Smooth muscle cell (in vitro differentiated cells): ENCODE measurements at regions not wholly inside any gene's neighbourhood (a gene's known extent, or its start where the extent isn't known, plus 50 kb on each side); places are given as distances from the start of the nearest gene placed in this dataset.

Source experiments
- DNase-seq: peaks from one replicate; lab custom pipeline; 2025; ENCODE audit not compliant: unreplicated experiment; lab: John Stamatoyannopoulos, UW
- H2AFZ ChIP-seq: fragments of 200-600 bp; sonication (generic); 2 replicates; pipeline ENCODE4 v1.6.0; 2016; ENCODE audit warnings: antibody characterized with exemption, low read depth, mild to moderate bottlenecking
- H3F3A ChIP-seq: fragments of 200-600 bp; sonication (generic); 2 replicates; pipeline ENCODE4 v1.6.0; 2017; ENCODE audit warnings: antibody characterized with exemption, low read depth
- H3K27ac ChIP-seq: fragments of 200-600 bp; sonication (generic); 2 replicates; pipeline ENCODE4 v1.5.1; 2016; ENCODE audit warnings: low read depth, mild to moderate bottlenecking
- H3K27me3 ChIP-seq: fragments of 200-600 bp; sonication (generic); 2 replicates; pipeline ENCODE4 v1.6.1; 2016; ENCODE audit warnings: low read depth, mild to moderate bottlenecking
- H3K36me3 ChIP-seq: fragments of 200-600 bp; sonication (generic); 2 replicates; pipeline ENCODE4 v1.5.1; 2016; ENCODE audit warnings: low read depth
- H3K4me1 ChIP-seq: fragments of 200-600 bp; sonication (generic); 2 replicates; pipeline ENCODE4 v1.5.1; 2016; ENCODE audit warnings: low read depth
- H3K4me2 ChIP-seq: fragments of 200-600 bp; sonication (generic); 2 replicates; pipeline ENCODE4 v1.6.0; 2016; ENCODE audit warnings: mild to moderate bottlenecking
- H3K4me3 ChIP-seq: fragments of 200-600 bp; sonication (generic); 2 replicates; pipeline ENCODE4 v1.5.1; 2016; ENCODE audit warnings: mild to moderate bottlenecking
- H3K79me2 ChIP-seq: fragments of 200-600 bp; sonication (generic); 2 replicates; pipeline ENCODE4 v1.6.0; 2016; ENCODE audit warnings: low read depth, mild to moderate bottlenecking
- H3K9ac ChIP-seq: fragments of 200-600 bp; sonication (generic); 2 replicates; pipeline ENCODE4 v1.6.0; 2016; ENCODE audit warnings: low read depth
- H3K9me3 ChIP-seq: fragments of 200-600 bp; sonication (generic); replicated peaks from 2 replicates; pipeline ENCODE4 v1.5.1; 2016; ENCODE audit warnings: low read depth
- H4K20me1 ChIP-seq: fragments of 200-600 bp; sonication (generic); 2 replicates; pipeline ENCODE4 v1.6.0; 2016; ENCODE audit warnings: low read depth
- CTCF ChIP-seq: fragments of 200-600 bp; sonication (generic); IDR thresholded peaks from 2 replicates; pipeline ENCODE4 v1.5.1; 2017; ENCODE audit warnings: borderline replicate concordance, mild to moderate bottlenecking, antibody characterized with exemption; ENCODE audit not compliant: insufficient read depth, poor library complexity, severe bottlenecking
- WGBS: methylation state at CpG from one replicate; pipeline ENCODE4 v1.1.7; 2016; ENCODE audit warnings: low lambda C conversion rate; 5-methylcytosine and 5-hydroxymethylcytosine counted together

DNA sequence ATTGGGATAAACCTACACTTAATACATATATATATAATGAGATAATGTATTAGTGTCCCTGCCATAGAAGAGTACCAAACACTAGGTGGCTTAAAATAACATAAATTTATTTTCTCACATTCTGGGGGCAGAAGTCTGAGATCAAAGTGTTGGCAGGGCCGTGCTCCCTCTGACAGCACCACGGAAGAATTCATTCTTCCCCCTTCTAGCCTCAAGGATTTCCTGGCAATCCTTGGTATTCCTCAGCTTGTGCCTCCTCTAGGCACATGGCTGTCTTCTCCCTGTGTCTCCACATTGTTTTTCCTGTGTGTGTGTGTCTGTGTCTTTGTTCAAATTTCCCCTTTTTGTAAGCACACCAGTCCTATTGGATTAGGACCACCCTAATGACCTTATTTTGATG, 115.2 kb upstream of the AGBL1 start:
- no peaks in the 10 kb centered on the region for H3K9me3 ChIP-seq
- no peaks in the 10 kb centered on the region for H4K20me1 ChIP-seq
- H3K27me3 ChIP-seq = no peaks in the 10 kb centered on the region
- no peak for DNase-seq
- no peaks in the 10 kb centered on the region for H3K79me2 ChIP-seq
- 23% methylated on average over 2 of the region's 2 CpGs for WGBS
- H3K4me1 ChIP-seq = peaks cover 13% of the 10 kb centered on the region
- H3K9ac ChIP-seq = no peak overlapping the region
- H2AFZ ChIP-seq = no peak overlapping the region
- peak overlapping the region; percentile 2 for H3K4me2 ChIP-seq
- H3K4me3 ChIP-seq = no peak overlapping the region
- H3F3A ChIP-seq = no peaks in the 10 kb centered on the region
- no peak for TF ChIP-seq CTCF
- no peaks in the 10 kb centered on the region for H3K36me3 ChIP-seq
- no peak overlapping the region for H3K27ac ChIP-seq

GRCh38 chr15:85967553-85967952, 112.1 kb upstream of the AGBL1 start:
- no peak for DNase-seq
- Histone ChIP-seq H3K36me3 (no peaks in the 10 kb centered on the region), H3K9ac (no peak overlapping the region), H4K20me1 (no peaks in the 10 kb centered on the region), H3K4me2 (no peak overlapping the region), H3K27ac (no peak overlapping the region), H3K4me1 (peaks cover 13% of the 10 kb centered on the region), H3K79me2 (no peaks in the 10 kb centered on the region), H3K27me3 (no peaks in the 10 kb centered on the region), H2AFZ (no peak overlapping the region), H3K4me3 (no peak overlapping the region), H3F3A (no peaks in the 10 kb centered on the region), H3K9me3 (no peaks in the 10 kb centered on the region)
- 94% methylated on average over 2 of the region's 2 CpGs for WGBS
- no peak for TF ChIP-seq CTCF

DNA sequence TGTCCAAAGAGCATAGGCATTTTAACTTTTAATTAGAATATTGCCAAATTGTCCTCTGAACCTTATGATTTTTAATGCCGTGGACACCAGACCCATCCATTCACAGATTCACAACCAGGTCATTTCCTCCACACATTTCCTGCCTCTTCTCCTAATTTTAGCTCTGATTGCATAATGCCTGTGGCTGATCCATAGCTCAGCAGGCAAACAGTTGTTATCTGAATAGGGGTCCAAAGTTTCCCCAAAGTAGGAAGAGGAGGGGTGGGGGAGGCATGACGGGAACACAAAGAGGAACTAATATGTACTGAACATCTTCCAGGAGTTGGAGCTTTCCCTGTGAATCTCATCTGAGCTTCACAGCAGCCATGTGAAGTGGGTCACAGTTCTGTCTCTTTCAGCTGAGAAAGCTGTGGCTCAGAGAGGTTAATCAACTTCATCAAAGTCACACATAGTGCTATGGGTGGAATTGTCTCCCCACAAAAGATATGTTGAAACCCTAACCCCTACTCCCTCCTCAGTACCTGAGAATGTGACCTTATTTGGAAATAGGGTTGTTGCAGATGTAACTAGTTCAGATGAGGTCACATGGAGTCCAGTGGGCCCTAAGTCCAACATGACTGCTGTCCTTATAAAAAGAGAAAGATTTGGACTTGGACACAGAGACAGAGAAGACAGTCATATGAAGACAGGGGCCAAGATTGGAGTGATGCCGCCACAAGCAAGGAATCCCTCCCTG, 106.7 kb upstream of the AGBL1 start:
- DNase-seq = no peak
- Histone ChIP-seq H3K27me3 (no peaks in the 10 kb centered on the region), H3K4me2 (no peak overlapping the region), H3K9ac (no peak overlapping the region), H3K4me3 (no peak overlapping the region), H3K79me2 (no peaks in the 10 kb centered on the region), H3K27ac (no peak overlapping the region), H2AFZ (no peak overlapping the region), H4K20me1 (no peaks in the 10 kb centered on the region), H3F3A (no peaks in the 10 kb centered on the region), H3K4me1 (no peaks in the 10 kb centered on the region), H3K36me3 (no peaks in the 10 kb centered on the region), H3K9me3 (no peaks in the 10 kb centered on the region)
- WGBS = 85% methylated on average over 3 of the region's 3 CpGs
- no peak for TF ChIP-seq CTCF
